ENCODE measurements at regions not wholly inside any gene's neighbourhood (a gene's known extent, or its start where the extent isn't known, plus 50 kb on each side); places are given as distances from the start of the nearest gene placed in this dataset.
"Not testable (repeated sequence)": the region's sequence is repeated elsewhere in the genome, so short reads cannot be mapped to it uniquely, and the experiment has no call there.

GRCh38 chr14:36423430-36423829 is 96.6 kb downstream of the NKX2-1 start:
- WGBS, 2 donors, result 65 to 66% methylated on average over 5 of the region's 5 CpGs
- Histone ChIP-seq H3K4me1 (no peaks in the 10 kb centered on the region), H3K9me3 (no peaks in the 10 kb centered on the region), H3K27ac (no peak overlapping the region), H3K36me3 (ENCODE audit: low read depth, missing control alignments) (no peaks in the 10 kb centered on the region), H3K4me3 (no peak overlapping the region), H3K27me3 (no peaks in the 10 kb centered on the region)
- TF ChIP-seq, protein P1, sequence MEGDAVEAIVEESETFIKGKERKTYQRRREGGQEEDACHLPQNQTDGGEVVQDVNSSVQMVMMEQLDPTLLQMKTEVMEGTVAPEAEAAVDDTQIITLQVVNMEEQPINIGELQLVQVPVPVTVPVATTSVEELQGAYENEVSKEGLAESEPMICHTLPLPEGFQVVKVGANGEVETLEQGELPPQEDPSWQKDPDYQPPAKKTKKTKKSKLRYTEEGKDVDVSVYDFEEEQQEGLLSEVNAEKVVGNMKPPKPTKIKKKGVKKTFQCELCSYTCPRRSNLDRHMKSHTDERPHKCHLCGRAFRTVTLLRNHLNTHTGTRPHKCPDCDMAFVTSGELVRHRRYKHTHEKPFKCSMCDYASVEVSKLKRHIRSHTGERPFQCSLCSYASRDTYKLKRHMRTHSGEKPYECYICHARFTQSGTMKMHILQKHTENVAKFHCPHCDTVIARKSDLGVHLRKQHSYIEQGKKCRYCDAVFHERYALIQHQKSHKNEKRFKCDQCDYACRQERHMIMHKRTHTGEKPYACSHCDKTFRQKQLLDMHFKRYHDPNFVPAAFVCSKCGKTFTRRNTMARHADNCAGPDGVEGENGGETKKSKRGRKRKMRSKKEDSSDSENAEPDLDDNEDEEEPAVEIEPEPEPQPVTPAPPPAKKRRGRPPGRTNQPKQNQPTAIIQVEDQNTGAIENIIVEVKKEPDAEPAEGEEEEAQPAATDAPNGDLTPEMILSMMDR (IDR thresholded peaks at IDR 0.05), result no peak
- TF ChIP-seq POLR2A (IDR thresholded peaks at IDR 0.05), result no peak
- intact Hi-C loops (cut with DNase I; ENCODE audit: low total_unique reads), result no loop called here
- DNase-seq, result no peak

GRCh38 chr14:36420149-36420687 is 99.8 kb upstream of the MBIP start:
- TF ChIP-seq, protein P1 (IDR thresholded peaks at IDR 0.05), result no peak
- TF ChIP-seq POLR2A (IDR thresholded peaks at IDR 0.05), result no peak
- Histone ChIP-seq H3K27ac (no peak overlapping the region), H3K4me1 (no peaks in the 10 kb centered on the region), H3K4me3 (no peak overlapping the region), H3K9me3 (no peaks in the 10 kb centered on the region), H3K36me3 (ENCODE audit: low read depth, missing control alignments) (no peaks in the 10 kb centered on the region), H3K27me3 (no peaks in the 10 kb centered on the region)
- intact Hi-C loops (cut with DNase I; ENCODE audit: low total_unique reads), result no loop called here
- no peak for DNase-seq
- WGBS, 2 donors, result 71 to 87% methylated on average over 4 of the region's 4 CpGs

DNA sequence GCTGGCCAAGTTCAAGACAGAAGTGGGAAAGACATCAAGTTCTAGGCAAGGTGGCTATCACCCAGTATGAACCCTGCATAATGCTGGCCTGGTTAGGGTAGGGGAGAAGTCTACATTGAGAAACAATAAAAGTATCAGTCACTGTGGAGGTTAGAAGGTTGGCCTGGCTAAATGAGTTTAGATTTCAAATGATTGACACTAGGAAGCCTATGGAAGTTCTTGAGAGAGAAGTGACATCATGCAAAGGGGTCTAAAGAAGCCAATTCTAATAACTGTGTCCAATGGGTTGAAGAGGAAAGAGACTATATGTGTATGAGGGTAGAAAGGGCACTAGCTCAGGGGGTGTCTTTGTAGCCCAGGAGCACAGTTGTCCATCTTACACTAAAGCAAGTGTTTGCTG is 98.5 kb upstream of the MBIP start:
- Histone ChIP-seq H3K27ac (no peak overlapping the region), H3K9me3 (no peaks in the 10 kb centered on the region), H3K36me3 (ENCODE audit: low read depth, missing control alignments) (no peaks in the 10 kb centered on the region), H3K27me3 (no peaks in the 10 kb centered on the region), H3K4me1 (no peaks in the 10 kb centered on the region), H3K4me3 (no peak overlapping the region)
- no peak for TF ChIP-seq POLR2A (IDR thresholded peaks at IDR 0.05)
- TF ChIP-seq, protein P1 (IDR thresholded peaks at IDR 0.05), result no peak
- no peak for DNase-seq
- intact Hi-C loops (cut with DNase I; ENCODE audit: low total_unique reads), result no loop called here

DNA sequence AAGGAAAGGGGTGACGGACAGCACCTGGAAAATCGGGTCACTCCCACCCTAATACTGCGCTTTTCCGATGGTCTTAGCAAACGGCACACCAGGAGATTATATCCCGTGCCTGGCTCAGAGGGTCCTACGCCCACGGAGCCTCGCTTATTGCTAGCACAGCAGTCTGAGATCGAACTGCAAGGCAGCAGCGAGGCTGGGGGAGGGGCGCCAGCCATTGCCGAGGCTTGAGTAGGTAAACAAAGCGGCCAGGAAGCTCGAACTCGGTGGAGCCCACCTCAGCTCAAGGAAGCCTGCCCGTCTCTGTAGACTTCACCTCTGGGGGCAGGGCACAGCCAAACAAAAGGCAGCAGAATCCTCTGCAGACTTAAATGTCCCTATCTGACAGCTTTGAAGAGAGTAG is 91.5 kb upstream of the MBIP start:
- H3K27ac ChIP-seq; H3K4me3 ChIP-seq; H3K9me3 ChIP-seq; H3K27me3 ChIP-seq; DNase-seq; H3K36me3 ChIP-seq (ENCODE audit: low read depth, missing control alignments); intact Hi-C loops (cut with DNase I; ENCODE audit: low total_unique reads); H3K4me1 ChIP-seq: not testable (repeated sequence)
- 84 to 100% methylated on average over 8 to 17 of the region's 17 CpGs for WGBS, 2 donors

DNA sequence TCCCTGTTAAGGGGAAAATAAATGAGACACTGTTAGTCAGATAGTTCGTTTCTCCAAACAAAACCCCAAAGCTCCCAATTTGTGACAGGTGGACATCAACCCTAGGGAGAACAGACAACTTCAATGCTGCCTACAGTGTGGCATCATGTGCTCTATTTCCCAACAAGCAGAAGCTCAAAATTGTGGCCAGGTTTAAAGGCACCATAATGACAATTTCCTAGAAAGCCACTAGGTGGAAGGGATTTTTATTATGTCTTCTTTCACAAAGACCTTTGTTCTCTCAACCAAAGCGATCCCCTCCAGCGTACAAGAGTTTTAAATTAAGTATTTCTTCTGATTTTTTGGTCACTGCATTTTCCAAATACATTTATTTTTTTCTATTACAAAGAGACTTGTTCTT is 88.0 kb upstream of the MBIP start:
- Histone ChIP-seq H3K4me3 (no peak overlapping the region), H3K27me3 (no peaks in the 10 kb centered on the region), H3K4me1 (no peaks in the 10 kb centered on the region), H3K9me3 (no peaks in the 10 kb centered on the region), H3K36me3 (ENCODE audit: low read depth, missing control alignments) (no peaks in the 10 kb centered on the region), H3K27ac (no peak overlapping the region)
- TF ChIP-seq, protein P1 (IDR thresholded peaks at IDR 0.05), result no peak
- no peak for TF ChIP-seq POLR2A (IDR thresholded peaks at IDR 0.05)
- intact Hi-C loops (cut with DNase I; ENCODE audit: low total_unique reads), result no loop called here
- WGBS, 2 donors, result 51 to 75% methylated on average over 3 of the region's 3 CpGs
- DNase-seq, result no peak

Measured in testis (tissue), 2 donors.